ENCODE measurements at regions not wholly inside any gene's neighbourhood (a gene's known extent, or its start where the extent isn't known, plus 50 kb on each side); places are given as distances from the start of the nearest gene placed in this dataset.
A peak's percentile ranks its signal among the peaks of the same experiment; 100 is the strongest.

- Histone ChIP-seq H3K79me1 (ENCODE audit: low read depth, low read length) (no peaks in the 10 kb centered on the region), H2AK5ac (ENCODE audit: low read depth, low read length) (no peak overlapping the region), H4K91ac (ENCODE audit: low read depth, low read length, poor library complexity) (no peak overlapping the region), H3K23ac (ENCODE audit: low read depth, low read length, poor library complexity) (no peak overlapping the region), H3K9me3 (replicated peaks in 1 of 2; ENCODE audit: control insufficient read depth in 2 of 2, insufficient read depth in 1 of 2, low read depth in 1 of 2, low read length in 2 of 2) (no peaks in the 10 kb centered on the region), H3K4me1 (ENCODE audit: control insufficient read depth in 2 of 2, insufficient read depth in 1 of 2, low read depth in 1 of 2, low read length in 2 of 2) (no peaks in the 10 kb centered on the region), H4K8ac (ENCODE audit: low read depth, low read length) (no peak overlapping the region), H3K4me2 (ENCODE audit: insufficient read depth, low read length, poor library complexity, severe bottlenecking) (no peak overlapping the region), H3K27me3 (ENCODE audit: control insufficient read depth in 3 of 3, insufficient read depth in 3 of 3, low read depth in 1 of 3, low read length in 3 of 3) (no peaks in the 10 kb centered on the region), H3K4me3 (ENCODE audit: low read length in 2 of 2) (no peak overlapping the region), H3K4ac (ENCODE audit: low read length) (no peak overlapping the region), H2BK5ac (ENCODE audit: low read length) (no peak overlapping the region), H2AFZ (ENCODE audit: low read length) (no peak overlapping the region), H2BK120ac (ENCODE audit: low read depth, low read length) (no peak overlapping the region), H3K14ac (ENCODE audit: low read length) (no peak overlapping the region), H3K27ac (replicated peaks; ENCODE audit: low read length) (no peak overlapping the region), H3K18ac (ENCODE audit: low read length) (no peak overlapping the region), H2BK12ac (ENCODE audit: low read length) (no peak overlapping the region), H2BK15ac (ENCODE audit: low read length) (no peak overlapping the region), H3K9ac (ENCODE audit: low read depth, low read length, poor library complexity) (no peak overlapping the region), H3K36me3 (replicated peaks in 1 of 2; ENCODE audit: control insufficient read depth in 2 of 2, insufficient read depth in 2 of 2, low read length in 2 of 2) (no peaks in the 10 kb centered on the region)
- DNase-seq (ENCODE audit: low spot score), result no peak
- no CpG with 5 or more reads among the region's 1 CpG for WGBS, 2 donors (ENCODE audit: extremely low coverage in 2 of 2, insufficient read length in 2 of 2, insufficient replicate concordance in 1 of 2)
Measured at GRCh38 chr17:52504081-52504480, 345.6 kb upstream of the CA10 start.

GRCh38 chr17:52495646-52496045 lies 337.1 kb upstream of the CA10 start:
- H2BK15ac ChIP-seq (ENCODE audit: low read length), result no peak overlapping the region
- H3K4me3 ChIP-seq (ENCODE audit: low read length in 2 of 2), result peak overlapping the region in 1 of 2 donors; percentile 3
- no peaks in the 10 kb centered on the region for H3K79me1 ChIP-seq (ENCODE audit: low read depth, low read length)
- H2BK5ac ChIP-seq (ENCODE audit: low read length), result no peak overlapping the region
- no peak overlapping the region for H2BK12ac ChIP-seq (ENCODE audit: low read length)
- H3K18ac ChIP-seq (ENCODE audit: low read length), result no peak overlapping the region
- no peak overlapping the region for H4K91ac ChIP-seq (ENCODE audit: low read depth, low read length, poor library complexity)
- WGBS, 2 donors (ENCODE audit: extremely low coverage in 2 of 2, insufficient read length in 2 of 2, insufficient replicate concordance in 1 of 2), result no CpG with 5 or more reads among the region's 5 CpGs
- no peak overlapping the region for H2BK120ac ChIP-seq (ENCODE audit: low read depth, low read length)
- H3K4me2 ChIP-seq (ENCODE audit: insufficient read depth, low read length, poor library complexity, severe bottlenecking), result no peak overlapping the region
- H4K8ac ChIP-seq (ENCODE audit: low read depth, low read length), result no peak overlapping the region
- H3K4ac ChIP-seq (ENCODE audit: low read length), result no peak overlapping the region
- H3K14ac ChIP-seq (ENCODE audit: low read length), result no peak overlapping the region
- no peak overlapping the region for H3K27ac ChIP-seq (replicated peaks; ENCODE audit: low read length)
- no peak overlapping the region for H3K23ac ChIP-seq (ENCODE audit: low read depth, low read length, poor library complexity)
- no peak overlapping the region for H2AK5ac ChIP-seq (ENCODE audit: low read depth, low read length)
- H3K36me3 ChIP-seq (replicated peaks in 1 of 2; ENCODE audit: control insufficient read depth in 2 of 2, insufficient read depth in 2 of 2, low read length in 2 of 2), result no peaks in the 10 kb centered on the region
- H3K27me3 ChIP-seq (ENCODE audit: control insufficient read depth in 3 of 3, insufficient read depth in 3 of 3, low read depth in 1 of 3, low read length in 3 of 3), result no peaks in the 10 kb centered on the region
- H3K4me1 ChIP-seq (ENCODE audit: control insufficient read depth in 2 of 2, insufficient read depth in 1 of 2, low read depth in 1 of 2, low read length in 2 of 2), result no peaks in the 10 kb centered on the region
- DNase-seq (ENCODE audit: low spot score), result no peak
- H3K9me3 ChIP-seq (replicated peaks in 1 of 2; ENCODE audit: control insufficient read depth in 2 of 2, insufficient read depth in 1 of 2, low read depth in 1 of 2, low read length in 2 of 2), result peaks cover 0 to 4% of the 10 kb centered on the region in 2 donors
- H2AFZ ChIP-seq (ENCODE audit: low read length), result no peak overlapping the region
- no peak overlapping the region for H3K9ac ChIP-seq (ENCODE audit: low read depth, low read length, poor library complexity)

GRCh38 chr17:52482271-52482670 lies 323.8 kb upstream of the CA10 start:
- no peak overlapping the region for H3K14ac ChIP-seq (ENCODE audit: low read length)
- DNase-seq (ENCODE audit: low spot score), result no peak
- no peak overlapping the region for H3K4me3 ChIP-seq (ENCODE audit: low read length in 2 of 2)
- WGBS, 2 donors (ENCODE audit: extremely low coverage in 2 of 2, insufficient read length in 2 of 2, insufficient replicate concordance in 1 of 2), result no CpG with 5 or more reads among the region's 3 CpGs
- no peak overlapping the region for H3K4ac ChIP-seq (ENCODE audit: low read length)
- no peak overlapping the region for H2AK5ac ChIP-seq (ENCODE audit: low read depth, low read length)
- no peak overlapping the region for H4K91ac ChIP-seq (ENCODE audit: low read depth, low read length, poor library complexity)
- no peaks in the 10 kb centered on the region for H3K27me3 ChIP-seq (ENCODE audit: control insufficient read depth in 3 of 3, insufficient read depth in 3 of 3, low read depth in 1 of 3, low read length in 3 of 3)
- H4K8ac ChIP-seq (ENCODE audit: low read depth, low read length), result no peak overlapping the region
- H2AFZ ChIP-seq (ENCODE audit: low read length), result no peak overlapping the region
- H3K79me1 ChIP-seq (ENCODE audit: low read depth, low read length), result no peaks in the 10 kb centered on the region
- H3K27ac ChIP-seq (replicated peaks; ENCODE audit: low read length), result no peak overlapping the region
- no peak overlapping the region for H3K18ac ChIP-seq (ENCODE audit: low read length)
- H3K9me3 ChIP-seq (replicated peaks in 1 of 2; ENCODE audit: control insufficient read depth in 2 of 2, insufficient read depth in 1 of 2, low read depth in 1 of 2, low read length in 2 of 2), result no peaks in the 10 kb centered on the region
- H2BK12ac ChIP-seq (ENCODE audit: low read length), result no peak overlapping the region
- no peak overlapping the region for H2BK120ac ChIP-seq (ENCODE audit: low read depth, low read length)
- no peak overlapping the region for H3K23ac ChIP-seq (ENCODE audit: low read depth, low read length, poor library complexity)
- no peak overlapping the region for H2BK5ac ChIP-seq (ENCODE audit: low read length)
- no peak overlapping the region for H2BK15ac ChIP-seq (ENCODE audit: low read length)
- no peaks in the 10 kb centered on the region for H3K4me1 ChIP-seq (ENCODE audit: control insufficient read depth in 2 of 2, insufficient read depth in 1 of 2, low read depth in 1 of 2, low read length in 2 of 2)
- H3K4me2 ChIP-seq (ENCODE audit: insufficient read depth, low read length, poor library complexity, severe bottlenecking), result no peak overlapping the region
- H3K9ac ChIP-seq (ENCODE audit: low read depth, low read length, poor library complexity), result no peak overlapping the region
- H3K36me3 ChIP-seq (replicated peaks in 1 of 2; ENCODE audit: control insufficient read depth in 2 of 2, insufficient read depth in 2 of 2, low read length in 2 of 2), result no peaks in the 10 kb centered on the region

GRCh38 chr17:52477824-52478699 lies 319.5 kb upstream of the CA10 start:
- H2AFZ ChIP-seq (ENCODE audit: low read length), result no peak overlapping the region
- no peak overlapping the region for H3K23ac ChIP-seq (ENCODE audit: low read depth, low read length, poor library complexity)
- H2BK120ac ChIP-seq (ENCODE audit: low read depth, low read length), result no peak overlapping the region
- no peak overlapping the region for H3K14ac ChIP-seq (ENCODE audit: low read length)
- H2AK5ac ChIP-seq (ENCODE audit: low read depth, low read length), result no peak overlapping the region
- H3K4me1 ChIP-seq (ENCODE audit: control insufficient read depth in 2 of 2, insufficient read depth in 1 of 2, low read depth in 1 of 2, low read length in 2 of 2), result no peaks in the 10 kb centered on the region
- no peak overlapping the region for H2BK12ac ChIP-seq (ENCODE audit: low read length)
- no peak overlapping the region for H3K4me3 ChIP-seq (ENCODE audit: low read length in 2 of 2)
- no peak overlapping the region for H2BK15ac ChIP-seq (ENCODE audit: low read length)
- no peaks in the 10 kb centered on the region for H3K27me3 ChIP-seq (ENCODE audit: control insufficient read depth in 3 of 3, insufficient read depth in 3 of 3, low read depth in 1 of 3, low read length in 3 of 3)
- no peak for DNase-seq (ENCODE audit: low spot score)
- no peaks in the 10 kb centered on the region for H3K9me3 ChIP-seq (replicated peaks in 1 of 2; ENCODE audit: control insufficient read depth in 2 of 2, insufficient read depth in 1 of 2, low read depth in 1 of 2, low read length in 2 of 2)
- H3K79me1 ChIP-seq (ENCODE audit: low read depth, low read length), result no peaks in the 10 kb centered on the region
- WGBS, 2 donors (ENCODE audit: extremely low coverage in 2 of 2, insufficient read length in 2 of 2, insufficient replicate concordance in 1 of 2), result no CpG with 5 or more reads among the region's 9 CpGs
- H2BK5ac ChIP-seq (ENCODE audit: low read length), result no peak overlapping the region
- no peak overlapping the region for H3K9ac ChIP-seq (ENCODE audit: low read depth, low read length, poor library complexity)
- H4K91ac ChIP-seq (ENCODE audit: low read depth, low read length, poor library complexity), result no peak overlapping the region
- H3K36me3 ChIP-seq (replicated peaks in 1 of 2; ENCODE audit: control insufficient read depth in 2 of 2, insufficient read depth in 2 of 2, low read length in 2 of 2), result no peaks in the 10 kb centered on the region
- H3K18ac ChIP-seq (ENCODE audit: low read length), result no peak overlapping the region
- no peak overlapping the region for H3K27ac ChIP-seq (replicated peaks; ENCODE audit: low read length)
- no peak overlapping the region for H4K8ac ChIP-seq (ENCODE audit: low read depth, low read length)
- H3K4me2 ChIP-seq (ENCODE audit: insufficient read depth, low read length, poor library complexity, severe bottlenecking), result no peak overlapping the region
- H3K4ac ChIP-seq (ENCODE audit: low read length), result no peak overlapping the region
